HL-60 (cell line): ENCODE measurements at regions not wholly inside any gene's neighbourhood (a gene's known extent, or its start where the extent isn't known, plus 50 kb on each side); places are given as distances from the start of the nearest gene placed in this dataset.
A peak's percentile ranks its signal among the peaks of the same experiment; 100 is the strongest.

Experiments used
- DNase-seq, 2 experiments: peaks; one replicate each; pipeline ENCODE4 v3.0.0-alpha.2; 2010 to 2020; ENCODE audit warnings: low read depth in 1 of 2, low spot score in 1 of 2
- H3K27ac ChIP-seq: fragments of 250-450 bp; sonication (Bioruptor Pico); replicated peaks from 2 replicates; pipeline ENCODE4 v1.5.1; 2020; ENCODE audit warnings: mild to moderate bottlenecking, moderate library complexity
- H3K27me3 ChIP-seq: fragments of 250-450 bp; sonication (Bioruptor Pico); 2 replicates; pipeline ENCODE4 v1.5.1; 2021; ENCODE audit warnings: mild to moderate bottlenecking, moderate library complexity; ENCODE audit not compliant: insufficient read depth, poor library complexity, severe bottlenecking
- H3K4me3 ChIP-seq: replicated peaks from 2 replicates; pipeline ENCODE4 v1.5.1; 2011; ENCODE audit warnings: mild to moderate bottlenecking, control low read depth, low read length; ENCODE audit not compliant: insufficient read depth
- CTCF ChIP-seq: IDR thresholded peaks from one replicate; pipeline ENCODE4 v1.5.1; 2011; ENCODE audit warnings: low read length, control low read depth, inconsistent platforms; ENCODE audit not compliant: insufficient read depth
- GABPA ChIP-seq: IDR thresholded peaks from 2 replicates; pipeline ENCODE4 v1.6.1; 2012; ENCODE audit warnings: low read depth
- POLR2AphosphoS5 ChIP-seq: IDR thresholded peaks from 2 replicates; pipeline ENCODE4 v1.6.1; 2012; ENCODE audit warnings: low read depth
- SPI1 ChIP-seq: IDR thresholded peaks from 2 replicates; pipeline ENCODE4 v1.6.1; 2012; ENCODE audit warnings: low read depth, mild to moderate bottlenecking, borderline replicate concordance
- TF ChIP-seq, protein P1 (sequence below): IDR thresholded peaks from 2 replicates; pipeline ENCODE4 v1.6.1; 2012; ENCODE audit warnings: low read depth; ENCODE audit not compliant: insufficient replicate concordance

DNA sequence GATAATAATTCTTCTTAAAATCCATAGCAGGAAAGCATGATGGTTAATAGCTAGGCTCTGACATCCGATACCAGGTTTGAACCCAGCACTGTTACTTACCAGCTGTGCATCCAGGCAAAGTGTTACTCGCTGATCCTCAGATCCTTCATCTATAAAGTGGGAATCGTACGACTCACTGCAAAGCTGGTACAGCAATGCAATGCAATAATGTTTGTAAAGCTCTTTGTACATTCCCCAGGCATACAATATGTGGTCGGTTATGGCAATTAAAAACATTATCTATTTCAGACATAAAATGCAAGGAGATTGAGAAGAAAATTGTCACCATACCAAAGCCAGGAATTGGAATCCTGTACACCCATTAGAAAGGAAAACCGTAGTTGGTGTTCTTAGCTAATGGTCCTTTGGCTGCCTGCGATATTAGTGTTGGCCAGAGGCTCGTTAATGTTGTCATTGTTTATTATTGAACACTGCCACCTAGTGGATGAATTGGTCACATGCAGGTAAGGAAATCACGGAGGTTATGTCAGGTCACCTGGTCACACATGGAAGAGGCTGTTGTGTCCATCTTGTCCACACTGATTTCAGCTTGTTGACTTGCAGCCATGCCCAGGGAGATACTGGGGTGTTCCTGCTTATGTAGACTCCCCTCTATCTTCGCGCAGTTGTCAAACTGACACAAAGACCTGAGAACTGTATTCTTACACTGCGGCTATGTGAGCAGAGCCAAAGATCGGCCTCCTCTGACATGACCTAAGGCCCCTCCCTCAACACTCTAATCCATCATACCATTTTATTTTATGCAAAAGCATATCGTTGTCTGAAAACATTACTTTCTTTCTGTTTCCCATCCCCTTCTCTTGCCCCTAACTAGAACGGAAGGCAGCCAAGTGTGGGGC is 87.5 kb upstream of the PPP2R2B start:
- peak; percentile 24 to 60 for DNase-seq
- H3K27me3 ChIP-seq, result peaks cover 2% of the 10 kb centered on the region
- TF ChIP-seq POLR2AphosphoS5 (no peak), CTCF (peak; percentile 72)
- no peak overlapping the region for H3K4me3 ChIP-seq
- H3K27ac ChIP-seq, result no peak overlapping the region

DNA sequence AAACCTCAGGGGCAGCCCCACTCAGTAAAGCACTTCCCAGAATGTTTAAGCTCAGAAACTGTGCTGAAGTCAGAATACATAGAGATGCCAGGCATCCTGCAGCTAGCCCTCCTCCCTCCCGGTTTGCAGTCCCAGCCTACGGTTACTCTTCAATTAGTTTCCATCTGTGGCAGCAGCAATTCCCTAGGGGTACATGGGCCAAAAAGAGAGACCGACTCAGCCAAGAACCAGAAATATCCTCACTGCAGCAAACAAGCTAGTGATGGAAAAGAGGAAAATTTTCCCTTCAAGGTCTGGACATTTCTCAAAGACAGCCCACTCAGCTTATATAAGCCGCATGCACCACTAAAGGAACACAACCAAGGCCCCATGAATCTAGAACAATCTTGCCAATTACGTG is 89.1 kb upstream of the PPP2R2B start:
- Histone ChIP-seq H3K4me3 (no peak overlapping the region), H3K27ac (no peak overlapping the region), H3K27me3 (peaks cover 2% of the 10 kb centered on the region)
- TF ChIP-seq SPI1 (no peak), CTCF (no peak), POLR2AphosphoS5 (no peak), GABPA (no peak)
- TF ChIP-seq, protein P1, sequence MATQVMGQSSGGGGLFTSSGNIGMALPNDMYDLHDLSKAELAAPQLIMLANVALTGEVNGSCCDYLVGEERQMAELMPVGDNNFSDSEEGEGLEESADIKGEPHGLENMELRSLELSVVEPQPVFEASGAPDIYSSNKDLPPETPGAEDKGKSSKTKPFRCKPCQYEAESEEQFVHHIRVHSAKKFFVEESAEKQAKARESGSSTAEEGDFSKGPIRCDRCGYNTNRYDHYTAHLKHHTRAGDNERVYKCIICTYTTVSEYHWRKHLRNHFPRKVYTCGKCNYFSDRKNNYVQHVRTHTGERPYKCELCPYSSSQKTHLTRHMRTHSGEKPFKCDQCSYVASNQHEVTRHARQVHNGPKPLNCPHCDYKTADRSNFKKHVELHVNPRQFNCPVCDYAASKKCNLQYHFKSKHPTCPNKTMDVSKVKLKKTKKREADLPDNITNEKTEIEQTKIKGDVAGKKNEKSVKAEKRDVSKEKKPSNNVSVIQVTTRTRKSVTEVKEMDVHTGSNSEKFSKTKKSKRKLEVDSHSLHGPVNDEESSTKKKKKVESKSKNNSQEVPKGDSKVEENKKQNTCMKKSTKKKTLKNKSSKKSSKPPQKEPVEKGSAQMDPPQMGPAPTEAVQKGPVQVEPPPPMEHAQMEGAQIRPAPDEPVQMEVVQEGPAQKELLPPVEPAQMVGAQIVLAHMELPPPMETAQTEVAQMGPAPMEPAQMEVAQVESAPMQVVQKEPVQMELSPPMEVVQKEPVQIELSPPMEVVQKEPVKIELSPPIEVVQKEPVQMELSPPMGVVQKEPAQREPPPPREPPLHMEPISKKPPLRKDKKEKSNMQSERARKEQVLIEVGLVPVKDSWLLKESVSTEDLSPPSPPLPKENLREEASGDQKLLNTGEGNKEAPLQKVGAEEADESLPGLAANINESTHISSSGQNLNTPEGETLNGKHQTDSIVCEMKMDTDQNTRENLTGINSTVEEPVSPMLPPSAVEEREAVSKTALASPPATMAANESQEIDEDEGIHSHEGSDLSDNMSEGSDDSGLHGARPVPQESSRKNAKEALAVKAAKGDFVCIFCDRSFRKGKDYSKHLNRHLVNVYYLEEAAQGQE, result no peak
- DNase-seq, result no peak

DNA sequence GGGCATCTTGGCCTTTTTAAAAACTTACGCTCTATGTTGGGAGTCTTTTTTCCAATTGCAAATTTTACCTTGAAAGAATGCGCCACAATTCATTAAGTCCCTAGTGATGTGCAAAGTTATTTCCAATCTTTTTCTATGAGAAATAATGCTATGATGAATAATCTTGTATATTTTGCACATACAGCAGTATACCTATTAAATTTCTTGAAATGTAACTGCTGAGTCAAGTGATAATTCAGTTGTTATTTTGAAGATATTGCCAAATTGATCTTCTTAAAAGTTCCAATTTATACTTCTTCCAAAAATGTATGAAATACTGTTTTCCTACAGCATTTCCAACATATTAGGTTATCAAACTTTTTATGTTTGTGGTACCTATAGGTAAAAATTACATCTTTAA is 92.8 kb upstream of the PPP2R2B start:
- H3K27ac ChIP-seq, result no peak overlapping the region
- peaks cover 5% of the 10 kb centered on the region for H3K27me3 ChIP-seq
- TF ChIP-seq GABPA (no peak), SPI1 (no peak), POLR2AphosphoS5 (no peak), CTCF (no peak)
- TF ChIP-seq, protein P1, result no peak
- no peak for DNase-seq
- H3K4me3 ChIP-seq, result no peak overlapping the region
